ENCODE measurements at regions not wholly inside any gene's neighbourhood (a gene's known extent, or its start where the extent isn't known, plus 50 kb on each side); places are given as distances from the start of the nearest gene placed in this dataset.

DNA sequence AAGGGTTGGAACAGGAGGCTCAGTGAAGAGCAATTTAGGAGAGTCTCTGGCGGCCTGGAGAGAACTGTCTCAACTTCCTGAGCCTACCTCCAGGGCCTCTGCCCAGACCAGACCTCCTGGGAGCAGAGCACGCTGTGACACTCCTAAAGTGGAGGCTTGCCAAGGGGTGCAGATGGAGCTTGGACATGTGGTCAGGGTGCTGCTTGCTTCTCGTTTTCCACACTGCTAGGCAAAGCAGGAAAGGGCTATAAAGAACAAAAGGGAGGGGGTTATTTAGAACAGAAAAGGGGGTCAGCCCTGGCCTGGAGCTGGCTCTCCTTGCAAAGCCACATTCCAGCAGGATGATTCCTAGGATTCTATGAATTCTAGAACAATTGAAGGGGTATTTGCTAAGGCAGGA lies 145.7 kb upstream of the GGTLC1 start:
- TF ChIP-seq, protein P1, sequence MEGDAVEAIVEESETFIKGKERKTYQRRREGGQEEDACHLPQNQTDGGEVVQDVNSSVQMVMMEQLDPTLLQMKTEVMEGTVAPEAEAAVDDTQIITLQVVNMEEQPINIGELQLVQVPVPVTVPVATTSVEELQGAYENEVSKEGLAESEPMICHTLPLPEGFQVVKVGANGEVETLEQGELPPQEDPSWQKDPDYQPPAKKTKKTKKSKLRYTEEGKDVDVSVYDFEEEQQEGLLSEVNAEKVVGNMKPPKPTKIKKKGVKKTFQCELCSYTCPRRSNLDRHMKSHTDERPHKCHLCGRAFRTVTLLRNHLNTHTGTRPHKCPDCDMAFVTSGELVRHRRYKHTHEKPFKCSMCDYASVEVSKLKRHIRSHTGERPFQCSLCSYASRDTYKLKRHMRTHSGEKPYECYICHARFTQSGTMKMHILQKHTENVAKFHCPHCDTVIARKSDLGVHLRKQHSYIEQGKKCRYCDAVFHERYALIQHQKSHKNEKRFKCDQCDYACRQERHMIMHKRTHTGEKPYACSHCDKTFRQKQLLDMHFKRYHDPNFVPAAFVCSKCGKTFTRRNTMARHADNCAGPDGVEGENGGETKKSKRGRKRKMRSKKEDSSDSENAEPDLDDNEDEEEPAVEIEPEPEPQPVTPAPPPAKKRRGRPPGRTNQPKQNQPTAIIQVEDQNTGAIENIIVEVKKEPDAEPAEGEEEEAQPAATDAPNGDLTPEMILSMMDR (IDR thresholded peaks at IDR 0.05), result no peak
- no peak for TF ChIP-seq POLR2A (IDR thresholded peaks at IDR 0.05)

All from thyroid gland (tissue), 4 donors.